ENCODE measurements at regions not wholly inside any gene's neighbourhood (a gene's known extent, or its start where the extent isn't known, plus 50 kb on each side); places are given as distances from the start of the nearest gene placed in this dataset.

DNA sequence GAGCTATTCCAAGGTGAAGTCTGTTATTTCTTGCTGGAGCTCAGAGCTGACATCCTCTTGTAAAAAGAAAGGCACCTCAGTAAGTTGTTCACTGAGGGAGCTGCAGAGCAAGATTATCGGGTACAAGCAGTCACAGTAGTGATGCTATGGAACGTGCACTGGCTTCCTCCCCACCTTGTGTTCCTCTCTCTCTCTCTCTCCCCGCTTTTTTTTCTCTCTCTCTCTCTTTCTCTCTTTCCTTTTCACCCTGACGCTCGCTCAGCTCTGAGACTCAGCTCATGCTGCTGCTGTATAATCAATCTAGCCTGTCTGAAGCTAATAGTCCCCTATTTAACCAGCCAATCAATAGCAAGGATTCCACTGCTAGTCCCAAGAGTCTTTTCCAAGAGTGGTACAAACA is 587.6 kb upstream of the CDH18 start:
- TF ChIP-seq, protein P1, sequence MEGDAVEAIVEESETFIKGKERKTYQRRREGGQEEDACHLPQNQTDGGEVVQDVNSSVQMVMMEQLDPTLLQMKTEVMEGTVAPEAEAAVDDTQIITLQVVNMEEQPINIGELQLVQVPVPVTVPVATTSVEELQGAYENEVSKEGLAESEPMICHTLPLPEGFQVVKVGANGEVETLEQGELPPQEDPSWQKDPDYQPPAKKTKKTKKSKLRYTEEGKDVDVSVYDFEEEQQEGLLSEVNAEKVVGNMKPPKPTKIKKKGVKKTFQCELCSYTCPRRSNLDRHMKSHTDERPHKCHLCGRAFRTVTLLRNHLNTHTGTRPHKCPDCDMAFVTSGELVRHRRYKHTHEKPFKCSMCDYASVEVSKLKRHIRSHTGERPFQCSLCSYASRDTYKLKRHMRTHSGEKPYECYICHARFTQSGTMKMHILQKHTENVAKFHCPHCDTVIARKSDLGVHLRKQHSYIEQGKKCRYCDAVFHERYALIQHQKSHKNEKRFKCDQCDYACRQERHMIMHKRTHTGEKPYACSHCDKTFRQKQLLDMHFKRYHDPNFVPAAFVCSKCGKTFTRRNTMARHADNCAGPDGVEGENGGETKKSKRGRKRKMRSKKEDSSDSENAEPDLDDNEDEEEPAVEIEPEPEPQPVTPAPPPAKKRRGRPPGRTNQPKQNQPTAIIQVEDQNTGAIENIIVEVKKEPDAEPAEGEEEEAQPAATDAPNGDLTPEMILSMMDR (IDR thresholded peaks at IDR 0.05): no peak
- TF ChIP-seq POLR2AphosphoS5 (IDR thresholded peaks at IDR 0.05) (no peak), POLR2A (IDR thresholded peaks at IDR 0.05) (no peak)

All from suprapubic skin (tissue), 4 donors.